ENCODE measurements at regions not wholly inside any gene's neighbourhood (a gene's known extent, or its start where the extent isn't known, plus 50 kb on each side); places are given as distances from the start of the nearest gene placed in this dataset.
A peak's percentile ranks its signal among the peaks of the same experiment; 100 is the strongest.

- TF ChIP-seq CTCF (IDR thresholded peaks at IDR 0.05; ENCODE audit: low read depth, low read length) = no peak
- no peak for DNase-seq (ENCODE audit: low read depth, low spot score)
- no peak overlapping the region for H3K4me3 ChIP-seq (ENCODE audit: low read depth, low read length)
- in situ Hi-C loops (cut with HindIII; ENCODE audit: low sequenced_read_pairs) = no loop called here
These were observed 714.9 kb upstream of the MEF2C start for GRCh38 chr5:89597878-89598277.

GRCh38 chr5:89596821-89597220 lies 713.8 kb upstream of the MEF2C start:
- no peak for DNase-seq (ENCODE audit: low read depth, low spot score)
- in situ Hi-C loops (cut with HindIII; ENCODE audit: low sequenced_read_pairs) = no loop called here
- H3K4me3 ChIP-seq (ENCODE audit: low read depth, low read length) = no peak overlapping the region
- no peak for TF ChIP-seq CTCF (IDR thresholded peaks at IDR 0.05; ENCODE audit: low read depth, low read length)

- no peak for TF ChIP-seq CTCF (IDR thresholded peaks at IDR 0.05; ENCODE audit: low read depth, low read length)
- H3K4me3 ChIP-seq (ENCODE audit: low read depth, low read length) = no peak overlapping the region
- in situ Hi-C loops (cut with HindIII; ENCODE audit: low sequenced_read_pairs) = no loop called here
- peak; percentile 80 for DNase-seq (ENCODE audit: low read depth, low spot score)
These were observed 712.1 kb upstream of the MEF2C start for GRCh38 chr5:89595056-89595455.

- no peak overlapping the region for H3K4me3 ChIP-seq (ENCODE audit: low read depth, low read length)
- peak; percentile 78 for DNase-seq (ENCODE audit: low read depth, low spot score)
- in situ Hi-C loops (cut with HindIII; ENCODE audit: low sequenced_read_pairs) = no loop called here
- no peak for TF ChIP-seq CTCF (IDR thresholded peaks at IDR 0.05; ENCODE audit: low read depth, low read length)
These were observed 701.5 kb upstream of the MEF2C start for GRCh38 chr5:89584339-89584956.

- in situ Hi-C loops (cut with HindIII; ENCODE audit: low sequenced_read_pairs) = no loop called here
- no peak for DNase-seq (ENCODE audit: low read depth, low spot score)
- no peak for TF ChIP-seq CTCF (IDR thresholded peaks at IDR 0.05; ENCODE audit: low read depth, low read length)
- no peak overlapping the region for H3K4me3 ChIP-seq (ENCODE audit: low read depth, low read length)
These were observed 700.5 kb upstream of the MEF2C start for GRCh38 chr5:89583534-89583933.

- in situ Hi-C loops (cut with HindIII; ENCODE audit: low sequenced_read_pairs) = no loop called here
- TF ChIP-seq CTCF (IDR thresholded peaks at IDR 0.05; ENCODE audit: low read depth, low read length) = no peak
These were observed 699.9 kb upstream of the MEF2C start for GRCh38 chr5:89582768-89583339.

More at GRCh38 chr5:89582768-89583339, 699.9 kb upstream of the MEF2C start:
- no peak overlapping the region for H3K4me3 ChIP-seq (ENCODE audit: low read depth, low read length)
- DNase-seq (ENCODE audit: low read depth, low spot score) = peak; percentile 38
